Fibroblast of skin of left quadriceps (primary cell): ENCODE measurements at regions not wholly inside any gene's neighbourhood (a gene's known extent, or its start where the extent isn't known, plus 50 kb on each side); places are given as distances from the start of the nearest gene placed in this dataset.
"Not testable (repeated sequence)": the region's sequence is repeated elsewhere in the genome, so short reads cannot be mapped to it uniquely, and the experiment has no call there.

Experiments used
- DNase-seq, 2 experiments: peaks; one replicate each; pipeline ENCODE4 v3.0.0-alpha.2; 2013; ENCODE audit warnings: low read depth in 2 of 2

- DNase-seq, result no peak
These were observed 77.2 kb upstream of the IRX4 start for GRCh38 chr5:1959725-1960581.

DNA sequence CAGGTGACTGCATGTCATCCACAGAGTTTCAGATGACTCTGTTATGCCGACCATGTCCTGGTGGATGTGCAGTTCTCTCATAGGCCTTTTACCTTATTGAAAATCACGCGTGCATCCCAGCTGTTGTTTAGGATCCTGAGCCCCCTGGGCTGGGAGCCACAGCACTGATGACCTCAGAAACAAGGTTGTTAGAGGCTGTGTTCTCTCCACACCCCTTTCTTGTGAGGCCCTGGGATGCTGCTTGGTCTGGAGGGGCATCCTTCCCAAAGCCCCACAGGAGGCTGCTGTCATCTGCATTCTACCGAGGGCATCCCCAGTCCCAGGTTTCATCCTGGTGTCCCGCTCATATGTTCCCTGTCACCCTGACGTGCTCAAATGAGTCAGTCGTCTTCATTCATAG, 76.5 kb upstream of the IRX4 start:
- no peak for DNase-seq

DNA sequence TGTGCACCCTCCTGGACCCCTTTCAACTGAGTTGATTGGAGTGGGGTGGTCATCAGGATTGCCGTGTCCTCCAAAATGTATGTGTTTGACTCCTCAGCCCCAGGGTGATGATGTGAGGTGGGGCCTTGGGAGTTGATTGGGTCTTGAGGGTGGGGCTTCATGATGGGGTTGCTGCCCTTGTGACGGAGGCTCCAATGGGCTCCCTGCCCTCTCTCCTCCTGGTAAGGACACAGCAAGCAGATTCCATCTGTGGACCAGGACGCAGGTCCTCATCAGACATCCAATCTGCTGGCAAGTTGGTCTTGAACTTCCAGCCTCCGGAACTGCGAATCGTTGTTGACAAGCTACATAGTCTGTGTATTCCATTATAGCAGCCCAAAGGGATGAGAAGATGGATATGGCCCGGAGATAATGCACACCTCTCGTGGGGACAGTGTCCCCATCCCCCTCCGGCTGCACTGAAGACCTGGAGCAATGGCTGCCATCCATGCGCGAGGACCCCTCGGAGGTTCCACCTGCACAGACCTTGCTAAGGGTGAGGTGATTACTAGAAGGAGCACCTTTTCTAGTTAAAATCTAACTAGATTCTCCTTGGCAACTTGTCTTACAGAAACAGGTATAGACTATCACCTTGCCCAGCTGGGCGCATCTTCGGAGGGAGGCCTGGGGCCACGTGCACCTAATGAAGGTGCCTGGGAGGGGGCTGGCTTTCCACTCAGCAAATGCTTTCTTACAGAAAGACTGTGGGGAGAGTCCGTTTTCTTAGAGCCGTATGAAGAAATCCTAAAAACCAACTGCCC, 75.7 kb upstream of the IRX4 start:
- no peak for DNase-seq

DNA sequence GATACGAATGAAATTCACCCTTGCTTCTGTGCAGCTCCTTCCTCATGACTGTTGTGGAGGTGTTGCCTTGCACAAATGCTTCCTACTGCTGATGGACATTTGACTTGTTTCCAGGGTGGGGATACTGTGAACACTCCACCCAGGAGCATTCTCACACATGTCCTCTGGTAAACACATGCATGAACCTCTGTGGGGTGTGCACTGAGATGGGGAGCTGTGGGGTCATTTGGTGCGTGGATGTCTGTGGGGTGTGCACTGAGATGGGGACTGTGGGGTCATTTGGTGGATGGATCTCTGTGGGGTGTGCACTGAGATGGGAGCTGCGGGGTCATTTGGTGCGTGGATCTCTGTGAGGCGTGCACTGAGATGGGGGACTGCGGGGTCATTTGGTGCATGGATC, 72.9 kb upstream of the IRX4 start:
- no peak for DNase-seq

DNA sequence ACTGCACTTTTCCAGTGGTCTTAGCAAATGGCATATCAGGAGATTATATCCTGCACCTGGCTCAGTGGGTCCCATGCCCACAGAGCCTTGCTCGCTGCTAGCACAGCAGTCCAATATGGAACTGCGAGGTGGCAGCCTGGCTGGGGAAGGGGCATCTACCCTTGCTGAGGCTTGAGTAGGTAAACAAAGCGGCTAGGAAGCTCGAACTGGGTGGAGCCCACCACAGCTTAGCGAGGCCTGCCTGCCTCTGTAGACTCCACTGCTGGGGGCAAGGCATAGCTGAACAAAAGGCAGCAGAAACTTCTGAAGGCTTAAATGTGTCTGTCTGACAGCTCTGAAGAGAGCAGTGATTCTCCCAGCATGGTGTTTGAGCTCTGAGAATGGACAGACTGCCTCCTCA, 71.0 kb upstream of the IRX4 start:
- not testable (repeated sequence) for DNase-seq

- DNase-seq, result no peak
These were observed 69.8 kb upstream of the IRX4 start for GRCh38 chr5:1952444-1953099.

DNA sequence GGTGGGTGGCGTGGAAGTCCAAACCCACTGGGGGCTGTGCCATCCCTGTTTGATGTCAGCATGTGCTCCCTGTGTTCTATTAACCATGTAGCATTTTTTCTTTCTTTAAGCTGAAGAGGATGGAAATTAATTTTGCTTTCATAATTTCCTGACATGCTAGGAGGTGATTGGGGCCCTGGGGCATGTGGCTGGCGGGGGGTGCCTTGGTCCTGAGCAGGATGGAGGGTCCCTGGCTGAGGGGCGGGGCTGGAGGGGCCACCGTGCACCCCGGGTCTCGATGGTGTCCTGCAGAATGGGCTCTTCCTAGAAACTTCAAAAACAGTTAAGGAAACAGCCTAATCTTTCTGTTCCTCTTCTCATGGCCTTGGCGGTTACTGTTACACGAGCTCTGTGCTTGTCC, 69.3 kb upstream of the IRX4 start:
- no peak for DNase-seq

DNA sequence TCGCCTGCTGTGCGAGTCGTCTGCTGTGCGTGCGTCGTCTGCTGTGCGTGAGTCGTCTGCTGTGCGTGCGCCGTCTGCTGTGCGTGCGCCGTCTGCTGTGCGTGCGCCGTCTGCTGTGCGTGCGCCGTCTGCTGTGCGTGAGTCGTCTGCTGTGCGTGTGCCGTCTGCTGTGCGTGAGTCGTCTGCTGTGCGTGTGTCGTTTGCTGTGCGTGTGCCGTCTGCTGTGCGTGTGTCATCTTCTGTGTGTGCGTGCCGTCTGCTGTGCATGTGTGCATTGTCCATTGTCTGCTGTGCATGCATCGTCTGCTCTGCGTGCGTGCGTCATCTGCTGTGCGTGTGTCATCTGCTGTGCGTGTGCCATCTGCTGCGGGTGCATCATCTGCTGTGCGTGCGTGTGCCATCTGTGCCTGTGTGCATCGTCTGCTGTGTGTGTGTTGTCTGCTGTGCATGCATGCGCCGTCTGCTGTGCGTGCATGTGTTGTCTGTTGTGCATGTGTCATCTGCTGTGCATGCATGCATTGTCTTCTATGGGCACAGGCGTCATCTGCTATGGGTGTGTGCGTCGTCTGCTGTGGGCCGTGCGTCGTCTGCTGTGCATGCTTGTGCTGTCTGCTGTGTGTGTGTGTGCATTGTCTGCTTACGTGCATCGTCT, 68.6 kb upstream of the IRX4 start:
- DNase-seq, result no peak

GRCh38 chr5:1950708-1951103, 68.0 kb upstream of the IRX4 start:
- no peak for DNase-seq

- DNase-seq, result no peak
These were observed 67.5 kb upstream of the IRX4 start for GRCh38 chr5:1950096-1950707.

GRCh38 chr5:1949253-1949652, 66.5 kb upstream of the IRX4 start:
- DNase-seq, result no peak

DNA sequence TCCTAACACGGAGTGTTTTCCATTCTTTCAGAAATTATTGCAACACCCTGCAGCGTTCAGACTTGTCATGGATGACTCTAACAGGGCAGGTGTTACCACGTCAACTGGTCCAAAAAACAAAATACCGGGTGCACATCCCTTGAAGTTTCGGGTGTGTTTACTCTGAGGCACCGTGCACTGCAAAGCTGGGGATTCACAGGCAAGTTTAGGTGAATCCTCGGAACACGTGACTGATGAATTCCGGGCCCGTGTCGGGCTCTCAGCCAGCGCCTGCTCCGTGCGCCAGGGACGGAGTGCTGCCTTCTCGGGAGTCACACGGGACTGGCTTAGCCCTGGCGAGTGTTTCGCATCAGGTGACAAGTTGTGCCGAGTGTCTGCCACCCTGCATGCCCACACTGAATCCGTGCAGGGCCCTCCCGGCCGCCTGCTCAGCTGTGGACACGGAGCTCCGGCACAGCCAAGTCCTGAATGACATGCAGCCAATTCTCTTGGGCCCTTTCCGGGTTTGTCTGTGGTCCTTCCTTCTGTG, 66.0 kb upstream of the IRX4 start:
- no peak for DNase-seq

GRCh38 chr5:1948111-1948510, 65.4 kb upstream of the IRX4 start:
- DNase-seq, result no peak

DNA sequence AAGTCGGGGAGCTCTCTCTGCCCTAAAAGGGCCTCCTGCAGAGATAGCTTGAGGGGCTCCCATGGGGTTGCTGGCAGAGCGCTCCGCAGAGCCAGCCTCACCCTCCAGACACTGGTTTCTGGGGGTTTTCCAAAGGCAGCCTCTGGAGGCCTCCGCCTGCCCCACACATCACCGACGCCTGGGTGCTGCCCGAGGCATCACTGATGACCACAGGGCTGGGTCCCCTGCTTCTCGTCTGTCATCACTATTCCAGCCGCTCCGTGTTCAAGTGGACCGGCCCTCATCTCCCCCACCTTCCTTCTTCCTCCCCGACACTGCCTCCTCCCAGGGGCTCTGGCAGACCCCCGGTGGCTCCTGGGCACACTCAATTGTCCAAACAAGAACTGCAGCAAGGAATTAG, 64.1 kb upstream of the IRX4 start:
- DNase-seq, result no peak

GRCh38 chr5:1946122-1946677, 63.5 kb upstream of the IRX4 start:
- DNase-seq, result no peak

- no peak for DNase-seq
These were observed 62.9 kb upstream of the IRX4 start for GRCh38 chr5:1945606-1946005.

- DNase-seq, result no peak
These were observed 61.7 kb upstream of the IRX4 start for GRCh38 chr5:1944408-1944807.

- no peak for DNase-seq
These were observed 60.8 kb upstream of the IRX4 start for GRCh38 chr5:1943481-1943880.

GRCh38 chr5:1942630-1943029, 59.9 kb upstream of the IRX4 start:
- DNase-seq, result no peak

DNA sequence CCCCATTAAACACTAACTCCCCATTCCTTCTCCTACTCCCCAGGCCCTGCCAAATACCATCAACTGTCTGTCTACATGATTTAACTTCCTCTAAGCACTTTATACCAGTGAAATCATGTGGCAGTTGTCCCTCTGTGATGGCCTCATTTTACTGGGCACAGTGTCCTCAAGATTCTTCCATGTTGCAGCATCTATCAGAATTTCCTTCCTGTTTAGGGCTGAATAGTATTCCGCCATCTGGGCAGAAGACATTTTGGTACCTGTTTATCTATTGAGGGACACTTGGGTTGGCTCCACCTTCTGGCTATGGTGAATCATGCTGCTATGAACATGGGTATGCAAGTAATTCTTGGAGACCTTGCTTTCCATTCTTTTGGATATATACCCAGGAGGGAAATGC, 59.4 kb upstream of the IRX4 start:
- DNase-seq, result no peak

DNA sequence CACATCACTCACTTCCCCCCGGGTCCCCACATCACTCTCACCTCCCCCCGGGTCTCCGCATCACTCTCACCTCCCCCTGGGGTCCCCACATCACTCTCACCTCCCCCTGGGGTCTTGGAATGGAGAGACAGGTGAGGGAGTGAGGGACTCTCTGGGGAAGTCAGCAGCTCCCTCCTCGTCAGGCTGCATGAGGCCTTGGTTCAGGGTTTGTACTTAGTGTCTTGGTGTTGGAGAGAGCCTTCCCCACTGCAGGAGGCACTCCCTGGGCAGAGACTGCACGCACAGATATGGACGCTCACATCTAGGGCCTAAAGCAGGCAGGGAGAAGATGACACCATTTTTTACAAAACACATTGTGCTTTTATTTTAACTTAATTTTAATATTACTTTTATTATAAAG, 56.5 kb upstream of the IRX4 start:
- DNase-seq, result no peak
